ENCODE measurements at regions not wholly inside any gene's neighbourhood (a gene's known extent, or its start where the extent isn't known, plus 50 kb on each side); places are given as distances from the start of the nearest gene placed in this dataset.

- ATAC-seq (no peak), DNase-seq (no peak)
- no peak overlapping the region for H3K27ac ChIP-seq
- no peaks in the 10 kb centered on the region for H3K9me3 ChIP-seq
- intact Hi-C loops (cut with DNase I) = no loop called here
- H3K4me3 ChIP-seq = no peak overlapping the region
- H3K27me3 ChIP-seq (ENCODE audit: insufficient read depth in 3 of 3, low read length in 2 of 3) = no peaks in the 10 kb centered on the region
- TF ChIP-seq CTCF (IDR thresholded peaks at IDR 0.05) = no peak
- WGBS, 3 donors = 86 to 95% (median 87%) methylated on average over 1 of the region's 1 CpG
- no peaks in the 10 kb centered on the region for H3K4me1 ChIP-seq
- H3K36me3 ChIP-seq (ENCODE audit: insufficient read depth in 1 of 2, low read depth in 1 of 2) = no peaks in the 10 kb centered on the region
Observed at GRCh38 chr13:80663788-80664187, 322.9 kb upstream of the SPRY2 start.

- Histone ChIP-seq H3K36me3 (ENCODE audit: insufficient read depth in 1 of 2, low read depth in 1 of 2) (no peaks in the 10 kb centered on the region), H3K27ac (no peak overlapping the region), H3K4me3 (no peak overlapping the region), H3K9me3 (no peaks in the 10 kb centered on the region), H3K4me1 (no peaks in the 10 kb centered on the region), H3K27me3 (ENCODE audit: insufficient read depth in 3 of 3, low read length in 2 of 3) (no peaks in the 10 kb centered on the region)
- WGBS, 3 donors = 95 to 97% (median 96%) methylated on average over 15 to 16 of the region's 16 CpGs
- ATAC-seq (no peak), DNase-seq (no peak)
- intact Hi-C loops (cut with DNase I) = no loop called here
- no peak for TF ChIP-seq CTCF (IDR thresholded peaks at IDR 0.05)
Observed at GRCh38 chr13:80658705-80659104, 317.8 kb upstream of the SPRY2 start.

GRCh38 chr13:80656512-80656904 lies 315.6 kb upstream of the SPRY2 start:
- DNase-seq (no peak), ATAC-seq (no peak)
- intact Hi-C loops (cut with DNase I) = no loop called here
- 91 to 100% (median 94%) methylated on average over 2 of the region's 2 CpGs for WGBS, 3 donors
- TF ChIP-seq CTCF (IDR thresholded peaks at IDR 0.05) = no peak
- H3K9me3 ChIP-seq = no peaks in the 10 kb centered on the region
- no peaks in the 10 kb centered on the region for H3K36me3 ChIP-seq (ENCODE audit: insufficient read depth in 1 of 2, low read depth in 1 of 2)
- H3K27me3 ChIP-seq (ENCODE audit: insufficient read depth in 3 of 3, low read length in 2 of 3) = no peaks in the 10 kb centered on the region
- H3K27ac ChIP-seq = no peak overlapping the region
- H3K4me1 ChIP-seq = no peaks in the 10 kb centered on the region
- H3K4me3 ChIP-seq = no peak overlapping the region

GRCh38 chr13:80655778-80656511 lies 315.0 kb upstream of the SPRY2 start:
- Histone ChIP-seq H3K4me1 (no peaks in the 10 kb centered on the region), H3K27me3 (ENCODE audit: insufficient read depth in 3 of 3, low read length in 2 of 3) (no peaks in the 10 kb centered on the region), H3K27ac (no peak overlapping the region), H3K9me3 (no peaks in the 10 kb centered on the region), H3K36me3 (ENCODE audit: insufficient read depth in 1 of 2, low read depth in 1 of 2) (no peaks in the 10 kb centered on the region), H3K4me3 (no peak overlapping the region)
- WGBS, 3 donors = 91 to 93% (median 92%) methylated on average over 5 of the region's 5 CpGs
- TF ChIP-seq CTCF (IDR thresholded peaks at IDR 0.05) = no peak
- DNase-seq (no peak), ATAC-seq (no peak)
- intact Hi-C loops (cut with DNase I) = no loop called here
